Panc1 (cell line): ENCODE measurements at regions not wholly inside any gene's neighbourhood (a gene's known extent, or its start where the extent isn't known, plus 50 kb on each side); places are given as distances from the start of the nearest gene placed in this dataset.

ENCODE experiments used
- POLR2AphosphoS5 ChIP-seq: IDR thresholded peaks from 2 replicates; pipeline ENCODE4 v1.6.1; 2012; ENCODE audit warnings: mild to moderate bottlenecking, low read depth, low read length, moderate library complexity
- SIN3A ChIP-seq: IDR thresholded peaks from 2 replicates; pipeline ENCODE4 v1.6.1; 2012; ENCODE audit warnings: low read depth, mild to moderate bottlenecking, low read length, moderate library complexity, borderline replicate concordance; ENCODE audit not compliant: insufficient read depth
- TCF7L2 ChIP-seq: IDR thresholded peaks from 2 replicates; pipeline ENCODE4 v1.6.1; 2011; ENCODE audit warnings: mild to moderate bottlenecking, low read depth, low read length, inconsistent platforms
- TF ChIP-seq, protein P1 (sequence below): fragments of 450-650 bp; IDR thresholded peaks from 2 replicates; pipeline ENCODE4 v1.5.1; 2017; ENCODE audit warnings: mild to moderate bottlenecking
- TF ChIP-seq, protein P2 (sequence below), 2 experiments: IDR thresholded peaks; 2 replicates each; pipeline ENCODE4 v1.6.1; 2011 to 2012; ENCODE audit warnings: low read depth in 2 of 2, control low read depth in 1 of 2, low read length in 1 of 2, mild to moderate bottlenecking in 1 of 2, moderate library complexity in 1 of 2; ENCODE audit not compliant: insufficient read depth in 1 of 2

DNA sequence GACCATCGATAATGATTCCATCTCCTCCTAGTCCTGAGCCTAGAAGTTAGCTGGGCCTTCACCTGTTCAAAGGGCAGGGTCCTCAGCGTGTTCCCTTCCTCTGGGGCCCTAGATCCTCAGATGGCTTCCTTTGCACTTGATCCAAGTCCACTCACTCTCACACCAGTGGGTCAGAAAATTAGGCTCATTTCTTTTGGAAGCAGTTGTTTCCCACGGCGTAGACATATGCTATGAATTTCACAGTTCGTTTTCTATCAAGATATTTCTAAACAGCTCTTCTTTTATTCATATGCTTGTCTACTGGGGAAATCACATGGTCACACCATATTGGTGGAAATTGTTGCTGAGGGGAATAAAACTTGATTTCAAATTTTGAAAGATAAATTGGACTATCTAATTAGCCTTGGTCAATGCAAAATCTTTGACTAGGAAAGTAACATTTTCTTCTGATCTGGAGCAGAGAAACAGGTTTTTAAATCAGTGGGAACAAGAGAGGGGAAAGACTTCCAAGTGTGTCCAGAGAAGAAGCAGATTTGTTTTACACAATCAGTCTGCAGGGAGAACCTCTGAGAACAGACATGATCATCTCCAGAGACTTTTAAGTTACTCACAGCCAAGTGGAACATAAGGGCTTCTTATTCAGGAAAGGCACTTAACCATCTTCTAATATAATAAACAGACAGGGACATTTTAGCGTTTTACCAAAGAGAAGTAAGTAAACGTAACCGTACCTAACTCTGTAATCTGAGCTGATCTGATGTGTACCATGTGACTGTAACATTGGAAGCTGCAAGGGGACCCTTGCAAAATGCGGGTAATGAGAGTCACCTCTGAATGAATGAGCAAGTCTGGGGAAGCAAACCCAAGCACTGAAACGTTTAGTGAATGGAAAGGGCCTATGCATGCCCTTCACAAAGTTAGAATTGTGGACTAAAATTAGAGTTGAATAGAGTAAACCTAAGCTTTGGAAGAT is 455.7 kb upstream of the FAT1 start:
- TF ChIP-seq, protein P1, sequence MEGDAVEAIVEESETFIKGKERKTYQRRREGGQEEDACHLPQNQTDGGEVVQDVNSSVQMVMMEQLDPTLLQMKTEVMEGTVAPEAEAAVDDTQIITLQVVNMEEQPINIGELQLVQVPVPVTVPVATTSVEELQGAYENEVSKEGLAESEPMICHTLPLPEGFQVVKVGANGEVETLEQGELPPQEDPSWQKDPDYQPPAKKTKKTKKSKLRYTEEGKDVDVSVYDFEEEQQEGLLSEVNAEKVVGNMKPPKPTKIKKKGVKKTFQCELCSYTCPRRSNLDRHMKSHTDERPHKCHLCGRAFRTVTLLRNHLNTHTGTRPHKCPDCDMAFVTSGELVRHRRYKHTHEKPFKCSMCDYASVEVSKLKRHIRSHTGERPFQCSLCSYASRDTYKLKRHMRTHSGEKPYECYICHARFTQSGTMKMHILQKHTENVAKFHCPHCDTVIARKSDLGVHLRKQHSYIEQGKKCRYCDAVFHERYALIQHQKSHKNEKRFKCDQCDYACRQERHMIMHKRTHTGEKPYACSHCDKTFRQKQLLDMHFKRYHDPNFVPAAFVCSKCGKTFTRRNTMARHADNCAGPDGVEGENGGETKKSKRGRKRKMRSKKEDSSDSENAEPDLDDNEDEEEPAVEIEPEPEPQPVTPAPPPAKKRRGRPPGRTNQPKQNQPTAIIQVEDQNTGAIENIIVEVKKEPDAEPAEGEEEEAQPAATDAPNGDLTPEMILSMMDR: no peak
- TF ChIP-seq SIN3A: no peak
- TF ChIP-seq POLR2AphosphoS5: no peak
- TF ChIP-seq TCF7L2: no peak
- TF ChIP-seq, protein P2, sequence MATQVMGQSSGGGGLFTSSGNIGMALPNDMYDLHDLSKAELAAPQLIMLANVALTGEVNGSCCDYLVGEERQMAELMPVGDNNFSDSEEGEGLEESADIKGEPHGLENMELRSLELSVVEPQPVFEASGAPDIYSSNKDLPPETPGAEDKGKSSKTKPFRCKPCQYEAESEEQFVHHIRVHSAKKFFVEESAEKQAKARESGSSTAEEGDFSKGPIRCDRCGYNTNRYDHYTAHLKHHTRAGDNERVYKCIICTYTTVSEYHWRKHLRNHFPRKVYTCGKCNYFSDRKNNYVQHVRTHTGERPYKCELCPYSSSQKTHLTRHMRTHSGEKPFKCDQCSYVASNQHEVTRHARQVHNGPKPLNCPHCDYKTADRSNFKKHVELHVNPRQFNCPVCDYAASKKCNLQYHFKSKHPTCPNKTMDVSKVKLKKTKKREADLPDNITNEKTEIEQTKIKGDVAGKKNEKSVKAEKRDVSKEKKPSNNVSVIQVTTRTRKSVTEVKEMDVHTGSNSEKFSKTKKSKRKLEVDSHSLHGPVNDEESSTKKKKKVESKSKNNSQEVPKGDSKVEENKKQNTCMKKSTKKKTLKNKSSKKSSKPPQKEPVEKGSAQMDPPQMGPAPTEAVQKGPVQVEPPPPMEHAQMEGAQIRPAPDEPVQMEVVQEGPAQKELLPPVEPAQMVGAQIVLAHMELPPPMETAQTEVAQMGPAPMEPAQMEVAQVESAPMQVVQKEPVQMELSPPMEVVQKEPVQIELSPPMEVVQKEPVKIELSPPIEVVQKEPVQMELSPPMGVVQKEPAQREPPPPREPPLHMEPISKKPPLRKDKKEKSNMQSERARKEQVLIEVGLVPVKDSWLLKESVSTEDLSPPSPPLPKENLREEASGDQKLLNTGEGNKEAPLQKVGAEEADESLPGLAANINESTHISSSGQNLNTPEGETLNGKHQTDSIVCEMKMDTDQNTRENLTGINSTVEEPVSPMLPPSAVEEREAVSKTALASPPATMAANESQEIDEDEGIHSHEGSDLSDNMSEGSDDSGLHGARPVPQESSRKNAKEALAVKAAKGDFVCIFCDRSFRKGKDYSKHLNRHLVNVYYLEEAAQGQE (IDR thresholded peaks at IDR 0.05; ENCODE audit: insufficient read depth in 1 of 2, low read depth in 2 of 2, low read length in 1 of 2): no peak
